ENCODE measurements at regions not wholly inside any gene's neighbourhood (a gene's known extent, or its start where the extent isn't known, plus 50 kb on each side); places are given as distances from the start of the nearest gene placed in this dataset.

DNA sequence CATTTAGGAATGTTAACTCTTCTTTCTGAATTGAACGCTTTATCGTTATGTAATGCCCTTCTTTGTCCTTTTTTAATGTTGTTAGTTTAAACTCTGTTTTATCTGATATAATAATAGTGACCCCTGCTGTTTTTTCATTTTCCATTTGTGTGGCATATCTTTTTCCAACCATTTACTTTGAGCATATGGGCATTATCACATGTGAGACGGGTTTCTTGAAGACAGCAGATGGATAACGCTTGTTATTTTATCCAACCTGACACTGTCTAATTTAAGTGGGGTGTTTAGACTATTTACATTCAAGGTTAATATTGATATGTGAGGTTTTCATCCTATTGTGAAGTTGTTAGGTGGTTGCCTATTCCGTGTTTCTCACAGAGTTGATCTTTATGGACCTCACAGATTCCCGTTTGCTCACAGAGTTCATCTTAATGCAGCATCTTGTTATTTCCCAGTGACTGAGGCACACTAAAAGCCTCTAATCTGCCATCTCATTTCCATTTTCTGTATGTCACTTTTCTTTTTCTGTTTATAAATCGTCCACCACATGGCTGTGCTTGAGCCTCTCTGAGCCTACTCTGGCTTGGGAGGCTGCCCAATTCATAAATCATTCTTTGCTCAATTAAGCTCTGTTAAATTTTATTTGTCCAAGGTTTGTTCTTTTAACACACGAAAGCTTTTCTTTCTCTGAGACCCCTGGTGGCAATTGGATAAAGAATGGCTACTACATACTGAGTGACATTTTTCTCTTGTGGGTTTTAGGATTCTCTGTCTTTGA lies 286.2 kb downstream of the HTR7 start:
- Histone ChIP-seq H3K9me3 (no peaks in the 10 kb centered on the region), H3K4me3 (no peak overlapping the region), H3K27ac (no peak overlapping the region), H3K36me3 (no peaks in the 10 kb centered on the region), H3K27me3 (no peaks in the 10 kb centered on the region), H3K4me1 (no peaks in the 10 kb centered on the region)
- ATAC-seq (no peak), DNase-seq (no peak)
- TF ChIP-seq POLR2A (IDR thresholded peaks at IDR 0.05) = no peak
- TF ChIP-seq, protein P1, sequence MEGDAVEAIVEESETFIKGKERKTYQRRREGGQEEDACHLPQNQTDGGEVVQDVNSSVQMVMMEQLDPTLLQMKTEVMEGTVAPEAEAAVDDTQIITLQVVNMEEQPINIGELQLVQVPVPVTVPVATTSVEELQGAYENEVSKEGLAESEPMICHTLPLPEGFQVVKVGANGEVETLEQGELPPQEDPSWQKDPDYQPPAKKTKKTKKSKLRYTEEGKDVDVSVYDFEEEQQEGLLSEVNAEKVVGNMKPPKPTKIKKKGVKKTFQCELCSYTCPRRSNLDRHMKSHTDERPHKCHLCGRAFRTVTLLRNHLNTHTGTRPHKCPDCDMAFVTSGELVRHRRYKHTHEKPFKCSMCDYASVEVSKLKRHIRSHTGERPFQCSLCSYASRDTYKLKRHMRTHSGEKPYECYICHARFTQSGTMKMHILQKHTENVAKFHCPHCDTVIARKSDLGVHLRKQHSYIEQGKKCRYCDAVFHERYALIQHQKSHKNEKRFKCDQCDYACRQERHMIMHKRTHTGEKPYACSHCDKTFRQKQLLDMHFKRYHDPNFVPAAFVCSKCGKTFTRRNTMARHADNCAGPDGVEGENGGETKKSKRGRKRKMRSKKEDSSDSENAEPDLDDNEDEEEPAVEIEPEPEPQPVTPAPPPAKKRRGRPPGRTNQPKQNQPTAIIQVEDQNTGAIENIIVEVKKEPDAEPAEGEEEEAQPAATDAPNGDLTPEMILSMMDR (IDR thresholded peaks at IDR 0.05) = no peak
- WGBS, 4 donors = 84 to 89% (median 86%) methylated on average over 8 of the region's 8 CpGs
- intact Hi-C loops (cut with DNase I) = no loop called here

DNA sequence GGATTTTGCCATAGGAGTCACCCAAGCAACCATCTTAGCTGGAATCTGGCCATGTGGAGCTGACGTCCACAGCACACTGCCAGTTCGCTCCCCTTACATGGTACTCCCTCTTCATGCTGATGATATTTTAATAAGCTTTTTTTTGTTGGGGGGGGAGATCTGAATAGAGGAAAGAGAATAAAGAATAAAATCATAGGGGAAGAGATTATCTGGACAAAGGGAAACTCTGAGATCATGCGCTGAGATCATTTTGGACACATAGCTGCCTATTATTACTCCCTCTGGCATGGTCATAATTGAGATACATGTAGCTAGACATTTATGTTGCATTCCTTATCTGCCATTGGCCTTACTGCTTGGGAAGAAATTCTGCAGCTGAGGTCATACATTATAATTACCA lies 282.7 kb downstream of the HTR7 start:
- WGBS, 4 donors = 53 to 68% (median 57%) methylated on average over 3 of the region's 3 CpGs
- no peak for ATAC-seq

DNA sequence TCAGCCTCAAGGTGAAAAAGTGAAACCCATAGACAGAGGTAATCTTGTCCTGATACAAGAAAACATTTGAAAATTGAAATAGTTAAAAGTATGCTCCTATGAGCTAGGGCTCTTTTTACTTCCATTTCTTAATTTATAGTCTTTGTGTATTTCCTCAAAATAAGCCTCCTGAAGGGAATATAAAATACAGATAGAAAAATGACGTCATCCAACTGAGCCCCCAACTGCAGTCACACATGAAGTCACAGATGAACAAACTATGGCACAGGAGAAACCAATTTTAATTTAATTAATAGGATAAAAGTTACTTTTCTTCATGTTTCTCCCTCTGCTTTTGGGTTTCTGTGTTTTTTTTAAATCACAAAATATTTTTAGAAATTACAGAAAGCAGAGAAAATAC lies 280.3 kb downstream of the HTR7 start:
- ATAC-seq (no peak), DNase-seq (no peak)
- H3K4me3 ChIP-seq = no peak overlapping the region
- no peak overlapping the region for H3K27ac ChIP-seq
- TF ChIP-seq, protein P1 (IDR thresholded peaks at IDR 0.05) = no peak
- no peak for TF ChIP-seq POLR2A (IDR thresholded peaks at IDR 0.05)
- WGBS, 4 donors = 0 to 65% (median 41%) methylated on average over 1 of the region's 1 CpG
- H3K36me3 ChIP-seq = no peaks in the 10 kb centered on the region
- no peaks in the 10 kb centered on the region for H3K4me1 ChIP-seq
- peaks cover 0 to 4% (median 0%) of the 10 kb centered on the region in 9 donors for H3K27me3 ChIP-seq
- H3K9me3 ChIP-seq = no peaks in the 10 kb centered on the region
- intact Hi-C loops (cut with DNase I) = no loop called here

More for the DNA sequence above, 282.7 kb downstream of the HTR7 start:
- H3K4me1 ChIP-seq = no peaks in the 10 kb centered on the region
- no peak for DNase-seq
- TF ChIP-seq POLR2A (IDR thresholded peaks at IDR 0.05) = no peak
- TF ChIP-seq, protein P1 (IDR thresholded peaks at IDR 0.05) = no peak
- no peaks in the 10 kb centered on the region for H3K9me3 ChIP-seq
- H3K4me3 ChIP-seq = no peak overlapping the region
- H3K27me3 ChIP-seq = peaks cover 0 to 4% (median 0%) of the 10 kb centered on the region in 9 donors
- H3K27ac ChIP-seq = no peak overlapping the region
- H3K36me3 ChIP-seq = no peaks in the 10 kb centered on the region
- intact Hi-C loops (cut with DNase I) = no loop called here

DNA sequence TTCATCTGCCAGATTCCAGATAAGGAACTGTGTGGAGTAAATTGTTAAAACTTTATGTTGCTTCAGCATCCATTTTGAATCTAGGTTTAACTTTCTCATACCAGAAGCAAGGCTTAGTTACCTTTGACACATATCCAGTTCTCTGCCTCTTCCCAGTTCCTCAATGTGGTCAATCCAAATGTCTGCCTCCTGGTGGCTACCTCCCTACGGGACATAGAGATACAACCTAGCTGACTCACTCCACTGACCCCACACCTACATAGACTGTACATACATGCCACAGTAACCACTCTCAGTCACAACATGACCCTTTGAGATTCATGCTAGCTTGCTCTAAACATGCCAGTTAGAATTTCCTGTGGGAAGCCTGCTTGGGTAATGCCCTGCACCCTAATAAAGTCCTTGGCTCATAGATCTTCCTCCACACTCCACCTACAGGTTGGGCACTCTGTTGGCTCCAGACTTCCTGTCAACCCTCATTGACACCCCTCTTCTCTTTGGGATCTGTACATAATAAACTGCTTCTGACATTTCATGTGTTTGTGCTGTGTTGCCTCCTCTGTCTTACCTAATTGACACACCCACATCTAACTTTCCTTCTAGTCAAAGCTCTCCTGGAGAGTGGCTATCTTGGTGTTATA lies 278.1 kb downstream of the HTR7 start:
- no peak overlapping the region for H3K27ac ChIP-seq
- DNase-seq = no peak
- H3K9me3 ChIP-seq = no peaks in the 10 kb centered on the region
- peaks cover 0 to 4% (median 0%) of the 10 kb centered on the region in 9 donors for H3K27me3 ChIP-seq
- TF ChIP-seq, protein P1 (IDR thresholded peaks at IDR 0.05) = no peak
- TF ChIP-seq POLR2A (IDR thresholded peaks at IDR 0.05) = no peak
- no peak overlapping the region for H3K4me3 ChIP-seq
- WGBS, 4 donors = 43 to 71% (median 51%) methylated on average over 1 of the region's 1 CpG
- H3K4me1 ChIP-seq = no peaks in the 10 kb centered on the region
- H3K36me3 ChIP-seq = no peaks in the 10 kb centered on the region
- intact Hi-C loops (cut with DNase I) = no loop called here
- ATAC-seq = no peak

All from heart left ventricle (tissue), 16 donors.